ENCODE measurements at regions not wholly inside any gene's neighbourhood (a gene's known extent, or its start where the extent isn't known, plus 50 kb on each side); places are given as distances from the start of the nearest gene placed in this dataset.

- DNase-seq: no peak
- ATAC-seq (ENCODE audit: insufficient read depth, low FRiP score): no peak
- Histone ChIP-seq H3K27me3 (ENCODE audit: control insufficient read depth in 3 of 3, insufficient read depth in 3 of 3, low read length in 2 of 3) (no peaks in the 10 kb centered on the region), H3K9ac (ENCODE audit: insufficient read depth in 1 of 2, low read length in 2 of 2) (no peak overlapping the region), H3K9me3 (ENCODE audit: control insufficient read depth in 4 of 4, insufficient read depth in 3 of 4, low read length in 3 of 4) (no peaks in the 10 kb centered on the region), H3K4me3 (no peak overlapping the region), H3K27ac (ENCODE audit: low read depth in 1 of 2, low read length in 1 of 2) (no peak overlapping the region), H3K36me3 (ENCODE audit: control insufficient read depth in 4 of 4, insufficient read depth in 4 of 4, low read length in 4 of 4) (no peaks in the 10 kb centered on the region), H3K4me1 (ENCODE audit: control insufficient read depth in 5 of 5, insufficient read depth in 5 of 5, low read length in 5 of 5) (no peaks in the 10 kb centered on the region)
- no peak for TF ChIP-seq CTCF (IDR thresholded peaks at IDR 0.05; ENCODE audit: control extremely low read depth, extremely low read depth)
- 73 to 85% methylated on average over 1 of the region's 1 CpG for WGBS, 2 donors
Observed at GRCh38 chr3:104176706-104177105, 1190.0 kb upstream of the ALCAM start.

GRCh38 chr3:104178680-104179079 is 1188.0 kb upstream of the ALCAM start:
- no peak overlapping the region for H3K9ac ChIP-seq (ENCODE audit: insufficient read depth in 1 of 2, low read length in 2 of 2)
- H3K36me3 ChIP-seq (ENCODE audit: control insufficient read depth in 4 of 4, insufficient read depth in 4 of 4, low read length in 4 of 4): no peaks in the 10 kb centered on the region
- H3K4me1 ChIP-seq (ENCODE audit: control insufficient read depth in 5 of 5, insufficient read depth in 5 of 5, low read length in 5 of 5): no peaks in the 10 kb centered on the region
- ATAC-seq (ENCODE audit: insufficient read depth, low FRiP score): no peak
- no peaks in the 10 kb centered on the region for H3K27me3 ChIP-seq (ENCODE audit: control insufficient read depth in 3 of 3, insufficient read depth in 3 of 3, low read length in 2 of 3)
- no peak overlapping the region for H3K27ac ChIP-seq (ENCODE audit: low read depth in 1 of 2, low read length in 1 of 2)
- DNase-seq: no peak
- no peaks in the 10 kb centered on the region for H3K9me3 ChIP-seq (ENCODE audit: control insufficient read depth in 4 of 4, insufficient read depth in 3 of 4, low read length in 3 of 4)
- no peak overlapping the region for H3K4me3 ChIP-seq
- 75 to 84% methylated on average over 3 of the region's 3 CpGs for WGBS, 2 donors
- no peak for TF ChIP-seq CTCF (IDR thresholded peaks at IDR 0.05; ENCODE audit: control extremely low read depth, extremely low read depth)

GRCh38 chr3:104180906-104181305 is 1185.8 kb upstream of the ALCAM start:
- no peak overlapping the region for H3K9ac ChIP-seq (ENCODE audit: insufficient read depth in 1 of 2, low read length in 2 of 2)
- no peaks in the 10 kb centered on the region for H3K36me3 ChIP-seq (ENCODE audit: control insufficient read depth in 4 of 4, insufficient read depth in 4 of 4, low read length in 4 of 4)
- no peak for DNase-seq
- H3K4me3 ChIP-seq: no peak overlapping the region
- H3K27ac ChIP-seq (ENCODE audit: low read depth in 1 of 2, low read length in 1 of 2): no peak overlapping the region
- no peaks in the 10 kb centered on the region for H3K27me3 ChIP-seq (ENCODE audit: control insufficient read depth in 3 of 3, insufficient read depth in 3 of 3, low read length in 2 of 3)
- no peak for ATAC-seq (ENCODE audit: insufficient read depth, low FRiP score)
- 35 to 51% methylated on average over 1 of the region's 1 CpG for WGBS, 2 donors
- H3K9me3 ChIP-seq (ENCODE audit: control insufficient read depth in 4 of 4, insufficient read depth in 3 of 4, low read length in 3 of 4): no peaks in the 10 kb centered on the region
- H3K4me1 ChIP-seq (ENCODE audit: control insufficient read depth in 5 of 5, insufficient read depth in 5 of 5, low read length in 5 of 5): no peaks in the 10 kb centered on the region
- TF ChIP-seq CTCF (IDR thresholded peaks at IDR 0.05; ENCODE audit: control extremely low read depth, extremely low read depth): no peak

- H3K4me1 ChIP-seq (ENCODE audit: control insufficient read depth in 5 of 5, insufficient read depth in 5 of 5, low read length in 5 of 5): no peaks in the 10 kb centered on the region
- ATAC-seq (ENCODE audit: insufficient read depth, low FRiP score) (no peak), DNase-seq (no peak)
- H3K27ac ChIP-seq (ENCODE audit: low read depth in 1 of 2, low read length in 1 of 2): no peak overlapping the region
- peaks cover 0 to 2% (median under 1%) of the 10 kb centered on the region in 4 donors for H3K9me3 ChIP-seq (ENCODE audit: control insufficient read depth in 4 of 4, insufficient read depth in 3 of 4, low read length in 3 of 4)
- no peak overlapping the region for H3K4me3 ChIP-seq
- TF ChIP-seq CTCF (IDR thresholded peaks at IDR 0.05; ENCODE audit: control extremely low read depth, extremely low read depth): no peak
- H3K27me3 ChIP-seq (ENCODE audit: control insufficient read depth in 3 of 3, insufficient read depth in 3 of 3, low read length in 2 of 3): no peaks in the 10 kb centered on the region
- H3K36me3 ChIP-seq (ENCODE audit: control insufficient read depth in 4 of 4, insufficient read depth in 4 of 4, low read length in 4 of 4): no peaks in the 10 kb centered on the region
- no peak overlapping the region for H3K9ac ChIP-seq (ENCODE audit: insufficient read depth in 1 of 2, low read length in 2 of 2)
Observed at GRCh38 chr3:104190681-104191080, 1176.0 kb upstream of the ALCAM start.

Measured in lung (tissue), 11 donors.